ENCODE measurements at regions not wholly inside any gene's neighbourhood (a gene's known extent, or its start where the extent isn't known, plus 50 kb on each side); places are given as distances from the start of the nearest gene placed in this dataset.

DNA sequence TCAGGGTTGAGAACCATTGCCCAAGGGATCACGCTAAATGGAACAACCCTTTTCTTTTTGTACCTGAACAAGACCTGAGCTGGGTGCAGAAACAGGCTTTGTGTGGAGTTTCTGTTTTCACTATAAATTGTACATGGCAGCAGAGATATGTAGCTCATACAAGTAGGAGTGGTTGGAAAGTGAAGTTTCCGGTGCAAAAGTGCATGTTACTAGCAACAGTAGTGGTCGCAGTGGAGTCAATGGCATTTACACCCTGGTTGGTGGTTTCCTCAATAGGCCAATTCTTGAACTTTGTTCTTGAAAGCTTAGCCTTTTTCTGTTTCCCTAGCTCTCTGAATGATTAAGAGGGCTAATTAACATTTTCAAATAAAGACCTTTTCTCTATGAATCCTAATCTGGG is 170.7 kb downstream of the NEBL start:
- DNase-seq (ENCODE audit: low read depth) = no peak

DNA sequence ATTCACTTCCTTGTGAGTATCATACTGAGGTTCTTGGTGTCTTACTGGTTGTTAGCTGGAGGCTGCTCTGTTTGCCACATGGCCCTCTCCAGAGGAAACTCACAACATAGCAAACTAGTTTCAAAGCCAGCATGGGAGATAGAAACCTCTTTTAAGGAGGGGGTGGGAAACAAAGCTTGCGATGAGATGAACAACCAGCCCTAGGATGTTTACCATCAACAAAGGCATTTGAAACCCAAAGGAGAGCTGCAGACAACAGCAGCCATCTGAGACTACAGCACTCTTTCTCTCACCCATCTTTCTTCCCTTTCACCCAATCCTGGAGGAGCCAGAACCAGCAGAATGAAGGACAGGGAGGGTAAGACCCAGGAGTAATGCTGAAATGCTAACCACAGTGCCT is 182.1 kb downstream of the NEBL start:
- DNase-seq (ENCODE audit: low read depth) = no peak

DNA sequence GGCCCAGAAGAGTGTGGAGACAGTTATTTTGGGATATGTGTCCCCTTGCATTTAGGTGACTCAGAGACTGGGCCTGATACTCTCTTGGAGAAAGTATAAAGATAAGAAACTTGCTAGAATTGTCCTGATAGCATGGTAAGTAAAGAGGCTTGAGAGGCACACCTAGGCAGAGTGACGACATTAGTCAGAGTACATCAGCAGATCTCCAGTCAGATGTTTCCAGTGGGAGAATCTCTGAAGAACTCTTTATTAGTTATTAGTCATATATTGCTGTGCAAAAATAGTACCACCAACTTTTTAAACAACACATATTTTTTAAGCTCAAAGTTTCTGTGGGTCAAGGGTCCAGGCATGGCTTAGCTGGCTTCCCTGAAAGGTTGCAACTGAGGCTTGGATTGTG is 182.6 kb downstream of the NEBL start:
- no peak for DNase-seq (ENCODE audit: low read depth)

DNA sequence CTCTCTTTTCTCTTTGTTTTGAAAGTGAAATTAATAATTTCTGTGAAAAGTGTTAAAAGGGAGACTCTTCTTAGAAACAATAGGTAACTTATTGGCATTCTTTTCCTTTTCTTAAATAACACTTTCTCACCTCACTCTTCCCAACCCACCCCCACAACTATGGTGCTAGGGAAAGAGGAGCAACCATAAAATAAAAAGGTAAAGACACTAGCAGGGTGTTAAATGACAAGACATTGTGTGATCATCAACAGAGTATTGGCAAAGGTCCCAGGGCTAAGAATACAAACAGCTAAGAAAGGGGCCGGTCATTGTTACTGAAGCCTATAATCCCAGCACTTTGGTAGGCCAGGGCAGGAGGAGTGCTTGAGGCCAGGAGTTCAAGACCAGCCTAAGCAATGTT is 183.7 kb downstream of the NEBL start:
- no peak for DNase-seq (ENCODE audit: low read depth)

DNA sequence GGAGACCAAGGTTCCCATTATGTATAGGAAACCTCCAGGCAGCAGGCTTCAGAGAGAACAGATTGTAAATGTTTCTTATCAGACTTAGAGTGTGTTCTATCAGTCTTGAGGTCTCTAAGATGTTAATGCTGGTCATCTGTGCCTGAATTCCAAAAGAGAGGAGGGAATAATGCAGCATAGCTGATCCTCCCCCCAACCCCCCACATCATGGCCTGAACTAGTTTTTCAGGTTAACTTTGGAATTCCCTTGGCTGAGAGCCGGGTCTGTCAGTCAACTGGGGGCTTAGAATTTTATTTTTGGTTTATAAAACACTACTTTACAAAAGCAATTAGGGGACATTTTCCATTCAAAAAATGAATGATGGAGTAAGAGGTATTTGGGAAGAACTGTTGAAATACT is 184.3 kb downstream of the NEBL start:
- no peak for DNase-seq (ENCODE audit: low read depth)

DNA sequence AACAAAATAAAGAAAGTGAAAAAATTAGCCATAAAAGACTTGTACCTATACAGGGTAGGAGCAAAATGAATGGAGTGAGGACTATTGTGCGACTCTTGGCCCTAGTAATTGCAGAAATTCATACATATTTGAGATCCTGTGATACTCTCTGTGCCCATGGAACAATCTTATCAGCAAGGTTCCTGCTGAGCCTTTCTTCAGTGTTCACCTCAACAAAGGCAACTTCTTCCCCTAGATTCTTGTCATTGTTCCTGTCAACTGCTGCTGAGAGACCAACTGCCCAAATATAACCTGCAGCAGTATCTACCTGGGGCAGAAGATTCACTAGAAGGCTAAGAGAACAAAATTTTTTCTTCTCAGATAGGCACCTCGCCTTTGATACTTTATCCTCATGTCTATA is 187.4 kb downstream of the NEBL start:
- no peak for DNase-seq (ENCODE audit: low read depth)

DNA sequence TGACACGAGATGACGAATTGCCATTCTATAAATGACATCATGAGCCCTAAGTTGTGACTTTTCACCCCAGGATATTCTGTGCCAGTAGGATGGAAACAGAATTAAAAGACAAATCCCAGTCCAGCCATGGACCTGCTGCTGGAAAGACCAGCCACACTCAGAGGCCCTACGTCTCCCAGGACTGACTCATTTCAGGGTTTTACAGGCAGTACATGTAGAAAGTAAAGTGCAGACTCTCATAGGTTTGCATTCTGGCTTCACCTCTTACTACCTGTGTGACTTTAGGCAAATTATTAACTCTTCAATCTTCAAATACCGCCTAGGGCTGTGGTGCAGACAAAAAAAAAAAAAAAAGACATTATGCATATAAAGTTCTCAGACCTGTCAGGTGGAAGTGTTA is 188.8 kb downstream of the NEBL start:
- no peak for DNase-seq (ENCODE audit: low read depth)

DNA sequence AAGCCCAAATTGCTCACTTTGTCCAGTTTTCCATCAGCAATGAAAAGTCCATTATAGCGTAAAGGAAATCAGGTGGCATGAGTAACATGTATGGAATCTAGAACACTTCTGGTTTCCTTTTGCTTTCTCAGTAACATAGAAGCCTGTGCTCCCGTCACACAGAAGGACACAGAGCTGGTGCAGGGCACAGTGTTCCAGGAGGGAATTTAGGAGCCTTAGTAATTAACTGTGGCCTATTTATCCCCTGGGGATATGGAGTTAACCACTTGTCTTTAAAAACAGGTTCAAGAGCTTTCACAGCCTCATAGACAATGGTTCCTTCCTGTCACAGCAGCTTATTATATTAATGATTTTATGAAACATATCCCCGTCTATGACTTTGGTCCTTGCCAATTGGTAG is 189.9 kb downstream of the NEBL start:
- no peak for DNase-seq (ENCODE audit: low read depth)

DNA sequence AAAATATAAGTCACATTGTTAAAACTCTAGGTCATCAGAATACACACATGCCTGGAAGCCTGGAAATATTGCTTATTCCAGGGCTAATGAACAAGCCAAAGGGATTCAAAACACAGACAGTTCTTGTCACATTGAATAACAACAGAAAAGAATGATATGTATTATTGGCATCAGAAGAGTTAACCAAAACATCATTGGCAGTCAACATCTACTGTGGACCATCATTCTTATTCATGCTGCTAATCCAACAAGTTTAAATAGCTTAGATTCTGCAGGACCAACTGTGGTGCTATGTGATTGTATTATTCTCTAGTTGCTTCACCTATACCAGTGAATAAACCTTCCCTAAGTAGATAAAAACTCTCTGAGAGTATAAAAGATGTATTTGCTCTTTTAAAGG is 198.3 kb downstream of the NEBL start:
- no peak for DNase-seq (ENCODE audit: low read depth)

DNA sequence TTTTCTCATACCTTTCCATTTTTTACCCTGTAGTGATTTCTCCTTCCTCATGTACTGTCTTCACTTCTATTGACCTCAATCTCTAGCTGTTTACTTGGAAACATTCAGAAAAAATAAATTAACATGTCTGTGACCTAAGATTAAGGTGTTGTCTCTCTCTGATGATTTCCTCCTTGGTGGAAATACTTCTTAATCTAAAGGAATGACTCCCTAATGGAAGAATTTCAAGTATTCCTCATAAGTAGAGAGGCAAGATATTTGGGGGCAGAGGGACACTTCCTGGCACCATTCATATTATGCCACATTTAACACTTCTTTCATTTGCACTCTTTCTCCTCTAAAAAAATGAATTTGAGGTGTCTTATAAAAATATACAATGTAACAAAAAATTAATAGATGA is 202.8 kb downstream of the NEBL start:
- no peak for DNase-seq (ENCODE audit: low read depth)

DNA sequence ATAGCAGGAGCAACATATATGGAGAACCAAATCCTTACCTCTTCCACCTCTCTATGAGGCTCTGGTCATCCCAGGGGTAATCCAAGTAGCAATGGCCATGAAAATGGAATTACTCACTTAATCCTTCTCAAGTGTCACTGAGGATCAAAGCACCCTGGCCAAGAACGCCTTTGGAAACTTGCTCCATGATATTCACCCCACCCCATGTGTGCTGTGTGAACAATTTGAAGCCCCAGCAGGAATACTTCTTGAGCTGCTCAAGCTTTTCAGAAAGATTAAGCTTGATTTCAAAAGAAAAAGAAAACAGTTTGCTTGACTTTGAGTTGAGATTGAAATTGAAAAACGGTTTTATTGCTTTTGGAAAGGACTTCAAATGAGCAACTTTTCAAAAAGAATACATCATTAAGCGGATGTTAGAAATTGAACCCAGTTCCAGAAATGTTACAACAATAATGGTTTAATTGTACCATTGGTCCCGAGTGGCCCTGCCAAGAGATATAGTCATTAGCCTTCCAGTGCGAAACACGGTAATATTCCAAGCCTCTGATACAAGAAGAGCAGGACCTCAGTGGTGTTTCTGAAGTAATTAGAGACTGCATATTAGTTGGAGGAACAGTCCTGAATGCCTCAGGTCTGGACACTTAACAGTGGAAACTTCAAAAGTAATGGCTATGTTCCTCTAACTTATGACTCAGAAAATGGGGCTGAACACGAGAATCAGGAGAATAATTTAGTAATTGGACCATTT is 208.1 kb downstream of the NEBL start:
- no peak for DNase-seq (ENCODE audit: low read depth)

DNA sequence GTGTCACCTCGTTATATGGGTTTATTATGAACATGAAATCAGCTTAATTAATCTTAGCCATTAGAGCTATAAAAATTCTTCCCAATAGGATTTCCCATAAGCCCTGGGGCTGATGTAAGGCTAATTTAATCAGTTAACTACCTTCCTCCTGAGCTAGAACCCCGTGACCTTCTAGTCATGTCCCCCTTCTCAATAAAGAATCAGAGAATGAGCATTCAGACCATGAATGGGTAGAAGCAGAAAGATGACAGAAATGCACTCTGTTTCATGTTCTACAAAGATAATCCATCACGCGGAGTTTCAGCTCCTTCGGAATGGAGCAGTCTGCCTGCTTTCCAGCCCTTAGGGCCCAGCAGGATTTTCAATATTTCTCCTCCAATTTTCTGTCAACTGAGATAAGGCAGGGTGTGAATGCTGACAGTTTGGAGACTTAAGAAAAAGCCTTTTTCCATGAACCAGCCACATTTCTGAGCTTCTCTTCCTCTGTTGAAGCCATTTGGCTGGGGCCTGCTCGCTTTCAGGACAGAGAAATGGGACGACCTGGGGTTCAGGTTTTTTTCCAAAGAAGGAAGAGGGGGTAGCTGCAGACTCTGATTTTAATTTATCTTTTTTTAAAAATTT is 211.0 kb downstream of the NEBL start:
- DNase-seq (ENCODE audit: low read depth) = no peak

DNA sequence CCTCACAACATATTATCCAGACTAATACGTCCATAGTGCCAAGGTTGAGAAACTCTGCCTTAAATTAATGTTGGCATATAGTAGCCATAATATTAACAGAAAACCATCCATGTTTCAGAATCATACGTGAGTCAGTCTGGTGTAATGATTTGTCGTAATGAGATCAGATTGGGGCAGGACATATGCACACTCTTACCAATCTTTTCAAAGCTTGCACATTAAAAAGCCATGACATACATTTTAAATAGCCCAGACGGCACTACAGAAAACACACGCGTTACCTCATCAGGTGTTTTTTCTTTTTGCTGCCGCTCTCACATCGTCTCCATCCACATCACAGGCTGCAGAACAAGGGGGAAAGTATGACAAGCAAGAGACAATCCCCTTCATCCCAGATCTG is 211.6 kb downstream of the NEBL start:
- no peak for DNase-seq (ENCODE audit: low read depth)

DNA sequence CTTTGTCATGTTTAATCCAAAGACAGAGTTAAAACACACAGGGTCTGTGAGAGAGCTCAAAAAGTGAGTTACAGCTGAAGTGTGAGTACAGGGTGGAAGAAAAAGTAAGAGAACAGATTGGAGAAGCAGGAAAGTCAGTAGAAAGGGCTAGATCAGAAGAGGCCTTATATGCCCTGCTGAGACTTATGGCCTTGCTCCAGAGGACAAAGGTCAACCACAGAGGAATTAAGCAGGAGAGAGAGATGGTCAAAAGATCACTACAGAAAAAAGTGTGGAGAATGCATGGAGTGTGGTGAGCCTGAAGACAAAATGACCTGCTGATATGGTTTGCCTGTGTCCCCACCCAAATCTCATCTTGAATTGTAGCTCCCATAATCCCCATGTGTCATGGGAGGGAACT is 213.8 kb downstream of the NEBL start:
- DNase-seq (ENCODE audit: low read depth) = no peak

DNA sequence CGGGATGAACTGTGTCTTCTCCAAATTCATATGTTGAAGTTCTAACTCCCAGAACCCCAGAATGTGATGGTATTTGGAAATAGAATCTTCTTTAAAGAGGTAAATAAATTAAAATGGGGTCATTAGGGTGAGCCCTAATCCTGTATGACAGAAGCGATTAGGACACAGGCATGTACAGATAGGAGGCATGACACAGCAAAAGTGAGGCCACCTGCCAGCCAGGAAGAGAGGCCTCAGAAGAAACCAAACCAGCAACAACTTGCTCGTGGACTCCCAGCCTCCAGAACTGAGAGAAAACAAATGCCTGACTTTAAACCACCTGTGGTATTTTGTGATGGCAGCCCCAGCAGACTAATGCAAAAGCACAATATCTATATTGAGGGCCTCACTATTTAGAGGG is 214.3 kb downstream of the NEBL start:
- no peak for DNase-seq (ENCODE audit: low read depth)

DNA sequence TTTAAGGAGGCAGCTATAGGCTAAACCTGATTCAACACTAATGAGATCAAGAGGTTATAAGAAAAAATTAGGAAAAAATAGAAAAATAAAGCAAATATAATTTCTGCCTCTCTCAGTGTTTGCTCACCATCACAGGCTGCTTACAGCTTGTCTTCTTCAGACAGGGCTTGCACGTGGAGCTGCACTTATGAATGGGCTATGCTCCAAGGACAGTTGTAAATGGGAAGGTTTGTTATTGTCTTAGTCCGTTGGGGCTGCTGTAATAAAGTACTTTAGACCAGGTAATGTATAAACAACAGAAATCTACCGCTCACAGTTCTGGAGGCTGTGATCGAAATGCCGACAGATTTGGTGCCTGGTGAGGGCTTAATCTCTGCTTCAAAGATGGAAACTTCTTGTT is 219.8 kb downstream of the NEBL start:
- DNase-seq (ENCODE audit: low read depth) = no peak

DNA sequence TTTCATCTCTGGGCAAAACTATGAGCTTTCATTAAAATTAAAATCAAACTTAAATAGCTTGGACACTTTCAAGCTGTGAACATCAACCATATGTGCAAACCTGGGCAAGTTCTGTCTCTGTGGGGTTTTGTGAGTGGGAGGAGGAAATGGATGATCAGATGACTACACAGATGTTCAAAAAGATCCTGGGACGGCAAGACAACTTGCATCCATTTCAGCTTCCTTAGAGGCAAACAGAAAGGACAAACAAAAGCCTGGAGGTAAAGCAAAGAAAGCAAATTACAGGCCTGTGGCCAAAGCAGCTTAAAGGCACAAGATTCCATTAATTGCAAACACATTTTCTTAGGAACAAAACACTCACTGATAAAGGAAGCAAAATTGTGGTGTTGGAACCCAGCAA is 222.2 kb downstream of the NEBL start:
- DNase-seq (ENCODE audit: low read depth) = no peak

DNA sequence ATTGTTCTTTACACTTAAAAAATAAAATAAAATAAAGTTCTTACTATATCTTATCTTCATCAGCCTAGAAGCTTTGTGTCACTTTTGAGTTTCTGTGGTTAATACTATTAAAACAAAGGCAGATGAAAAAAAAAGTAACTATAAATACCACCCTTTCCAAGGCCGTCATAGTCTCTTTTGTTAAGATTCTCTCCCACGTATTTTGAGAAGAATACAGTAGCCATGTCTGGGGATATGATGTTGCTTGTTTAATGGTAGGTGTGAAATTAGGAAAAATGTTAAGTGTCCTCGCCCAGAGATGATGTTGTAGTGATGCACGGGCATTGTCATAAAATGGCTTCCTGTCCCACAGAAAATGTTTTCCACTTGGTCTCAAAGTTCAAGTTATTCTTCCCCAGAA is 223.9 kb downstream of the NEBL start:
- DNase-seq (ENCODE audit: low read depth) = no peak

DNA sequence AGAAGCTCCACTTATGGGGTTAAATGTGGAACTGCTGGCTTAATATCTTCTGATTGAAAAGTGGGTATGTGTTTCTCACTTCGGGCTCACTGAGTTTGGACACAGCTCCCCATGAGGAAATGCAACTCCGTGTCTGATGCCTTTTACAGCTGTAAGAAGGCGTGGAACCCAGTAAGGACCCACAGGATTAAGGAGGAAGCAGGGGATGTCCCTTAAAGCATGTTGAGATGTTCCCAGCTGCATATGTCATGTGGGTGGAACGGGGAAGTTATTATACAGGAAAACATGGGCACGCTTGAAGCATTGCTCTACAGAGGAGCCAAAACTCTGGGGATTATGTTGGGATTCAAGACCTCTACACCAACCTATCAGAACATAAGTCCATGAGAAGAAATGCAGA is 224.4 kb downstream of the NEBL start:
- no peak for DNase-seq (ENCODE audit: low read depth)

DNA sequence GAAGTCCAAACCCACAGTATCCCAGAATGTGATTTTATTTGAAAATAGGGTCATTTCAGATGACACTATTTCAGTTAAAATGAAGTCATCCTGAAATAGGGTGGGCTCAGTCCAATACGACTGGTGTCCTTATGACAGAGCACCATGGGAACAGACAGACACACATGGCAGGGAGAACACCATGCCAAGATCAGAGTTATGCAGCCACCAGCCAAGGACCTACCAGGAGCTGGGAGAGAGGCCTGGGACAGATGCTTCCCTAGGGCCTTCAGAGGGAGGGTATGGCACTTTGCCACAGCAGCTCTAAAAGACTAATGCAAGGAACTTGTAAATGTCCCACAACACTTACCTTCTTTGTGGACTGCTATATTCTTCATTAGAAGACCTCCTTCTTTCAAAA is 226.5 kb downstream of the NEBL start:
- no peak for DNase-seq (ENCODE audit: low read depth)

DNA sequence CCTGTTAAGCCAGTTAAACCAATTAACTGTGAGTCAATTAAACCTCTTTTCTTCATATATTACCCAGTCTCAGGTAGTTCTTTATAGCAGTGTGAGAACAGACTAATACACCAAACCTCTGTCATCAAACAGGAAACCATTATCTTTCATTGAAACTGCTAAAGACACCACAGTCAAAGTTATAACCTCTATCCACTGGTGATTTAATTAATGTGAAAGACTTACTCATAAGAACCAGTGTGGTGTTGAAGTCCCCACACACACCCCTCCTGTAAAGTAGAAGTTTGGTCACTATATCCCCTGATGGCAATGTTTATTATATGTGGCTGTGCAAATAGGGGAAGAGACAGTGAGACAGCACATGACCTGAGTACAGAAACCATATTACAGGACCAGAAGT is 228.1 kb downstream of the NEBL start:
- DNase-seq (ENCODE audit: low read depth) = no peak

DNA sequence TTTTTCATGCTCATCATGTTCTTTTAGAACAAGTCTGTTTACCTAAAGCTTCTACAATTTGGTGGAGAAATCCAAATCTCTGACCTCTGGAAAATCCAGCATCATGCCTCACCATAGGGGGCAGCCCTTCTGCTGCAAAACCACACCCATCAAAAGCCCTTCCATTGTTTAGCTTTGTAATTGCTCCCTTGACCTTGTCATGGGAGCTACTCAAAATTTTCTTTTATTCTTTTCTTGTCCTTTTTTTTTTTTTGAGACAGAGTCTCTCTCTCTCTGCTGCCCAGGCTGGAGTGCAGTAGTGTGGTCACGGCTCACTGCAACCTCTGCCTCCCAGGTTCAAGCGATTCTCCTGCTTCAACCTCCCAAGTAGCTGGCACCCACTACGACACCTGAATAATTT is 234.4 kb downstream of the NEBL start:
- no peak for DNase-seq (ENCODE audit: low read depth)

DNA sequence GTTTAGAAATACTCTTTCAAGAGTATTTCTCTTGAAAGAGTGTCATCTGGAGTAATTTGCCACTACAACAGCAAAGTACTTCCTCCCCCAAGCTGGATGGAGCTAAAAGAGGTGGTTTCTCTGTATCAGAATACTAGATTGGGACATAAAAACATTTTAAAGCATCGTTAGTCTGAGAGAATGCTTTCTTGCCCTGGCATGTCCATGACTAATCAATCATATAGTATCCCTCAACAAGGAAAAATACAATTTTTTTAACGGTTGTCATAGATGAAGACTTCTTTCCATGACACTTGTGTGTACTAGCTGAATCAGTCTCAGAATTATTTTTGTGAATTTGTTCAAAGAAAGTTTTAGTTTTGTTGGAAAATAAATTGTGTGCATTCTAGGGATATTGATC is 237.9 kb downstream of the NEBL start:
- DNase-seq (ENCODE audit: low read depth) = no peak

DNA sequence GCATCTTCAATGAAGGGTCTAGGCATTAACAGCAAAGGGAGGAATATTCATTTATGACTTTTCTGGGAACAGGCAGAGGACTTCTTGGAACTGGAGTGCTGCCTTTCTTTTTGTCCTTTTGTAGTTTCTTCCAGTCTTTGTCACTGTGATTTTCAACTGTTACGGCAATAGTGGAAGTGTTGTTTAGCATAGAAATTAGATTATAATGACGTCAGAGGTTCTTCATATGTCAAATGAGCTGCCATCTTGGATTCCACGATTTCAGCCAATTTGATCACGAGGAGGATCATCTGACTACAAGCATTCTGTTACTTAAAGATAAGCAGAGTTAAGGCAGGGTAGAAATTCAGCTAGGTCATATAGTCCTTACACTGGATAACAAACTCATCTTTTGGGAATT is 239.0 kb downstream of the NEBL start:
- DNase-seq (ENCODE audit: low read depth) = no peak

Data from amniotic epithelial cell (primary cell).